OCI-LY3 (cell line): ENCODE measurements at regions not wholly inside any gene's neighbourhood (a gene's known extent, or its start where the extent isn't known, plus 50 kb on each side); places are given as distances from the start of the nearest gene placed in this dataset.

Source experiments
- EZH2phosphoT487 ChIP-seq: fragments of 200-600 bp; shearing (Covaris generic); IDR thresholded peaks from 2 replicates; pipeline ENCODE4 v1.6.1; 2018; ENCODE audit warnings: antibody characterized with exemption, mixed run types, low read depth
- TF ChIP-seq, protein P1 (sequence below): fragments of 200-600, 300-600 bp; sonication (generic); IDR thresholded peaks from 2 replicates; pipeline ENCODE4 v1.5.1; 2014; ENCODE audit warnings: antibody characterized with exemption, low read length, low read depth

DNA sequence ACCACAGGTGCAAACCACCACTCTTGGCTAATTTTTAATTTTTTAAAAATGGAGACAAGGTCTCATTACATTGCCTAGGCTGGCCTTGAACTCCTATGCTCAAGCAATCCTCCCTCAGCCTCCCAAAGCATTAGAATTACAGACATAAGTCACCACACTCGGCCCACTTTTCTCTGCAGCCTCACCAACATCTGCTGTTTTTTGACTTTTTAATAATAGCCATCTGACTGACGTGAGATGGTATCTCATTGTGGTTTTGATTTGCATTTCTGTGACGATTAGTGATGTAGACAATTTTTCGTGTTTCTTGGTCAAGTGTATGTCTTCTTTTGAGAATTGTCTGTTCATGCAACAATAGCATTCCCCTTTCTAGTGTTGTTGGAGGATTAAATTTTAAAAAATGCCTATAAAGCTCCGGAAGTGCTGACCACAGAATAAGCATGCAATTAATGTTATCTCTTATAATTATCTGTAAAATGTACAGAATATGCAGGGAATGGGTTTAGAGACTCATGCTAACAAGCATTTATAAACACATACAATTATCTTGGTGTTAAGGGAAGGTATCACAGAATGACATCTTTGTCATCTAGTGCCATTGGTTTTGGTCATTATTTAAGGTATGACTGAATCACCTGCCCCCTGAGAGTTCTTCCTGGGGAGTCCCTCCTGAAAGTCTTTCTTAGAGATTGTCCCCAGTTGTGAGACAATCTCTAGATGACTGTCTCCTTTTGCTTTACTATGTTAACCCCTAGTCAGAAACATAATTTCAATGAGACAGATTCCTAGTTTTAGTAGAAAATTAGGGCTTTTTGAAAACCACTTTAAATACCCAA, 118.5 kb upstream of the SERTM1 start:
- TF ChIP-seq, protein P1, sequence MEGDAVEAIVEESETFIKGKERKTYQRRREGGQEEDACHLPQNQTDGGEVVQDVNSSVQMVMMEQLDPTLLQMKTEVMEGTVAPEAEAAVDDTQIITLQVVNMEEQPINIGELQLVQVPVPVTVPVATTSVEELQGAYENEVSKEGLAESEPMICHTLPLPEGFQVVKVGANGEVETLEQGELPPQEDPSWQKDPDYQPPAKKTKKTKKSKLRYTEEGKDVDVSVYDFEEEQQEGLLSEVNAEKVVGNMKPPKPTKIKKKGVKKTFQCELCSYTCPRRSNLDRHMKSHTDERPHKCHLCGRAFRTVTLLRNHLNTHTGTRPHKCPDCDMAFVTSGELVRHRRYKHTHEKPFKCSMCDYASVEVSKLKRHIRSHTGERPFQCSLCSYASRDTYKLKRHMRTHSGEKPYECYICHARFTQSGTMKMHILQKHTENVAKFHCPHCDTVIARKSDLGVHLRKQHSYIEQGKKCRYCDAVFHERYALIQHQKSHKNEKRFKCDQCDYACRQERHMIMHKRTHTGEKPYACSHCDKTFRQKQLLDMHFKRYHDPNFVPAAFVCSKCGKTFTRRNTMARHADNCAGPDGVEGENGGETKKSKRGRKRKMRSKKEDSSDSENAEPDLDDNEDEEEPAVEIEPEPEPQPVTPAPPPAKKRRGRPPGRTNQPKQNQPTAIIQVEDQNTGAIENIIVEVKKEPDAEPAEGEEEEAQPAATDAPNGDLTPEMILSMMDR, result no peak
- TF ChIP-seq EZH2phosphoT487, result no peak
